GM19463 (cell line): ENCODE measurements at regions not wholly inside any gene's neighbourhood (a gene's known extent, or its start where the extent isn't known, plus 50 kb on each side); places are given as distances from the start of the nearest gene placed in this dataset.
"Not testable (repeated sequence)": the region's sequence is repeated elsewhere in the genome, so short reads cannot be mapped to it uniquely, and the experiment has no call there.

Experiments used
- ATAC-seq: cut with Tn5 transposase; IDR thresholded peaks from one replicate; pipeline ENCODE4 v1.9.1; 2021; ENCODE audit warnings: mild to moderate bottlenecking, moderate library complexity; ENCODE audit not compliant: unreplicated experiment

GRCh38 chr2:212875950-212876349 is 275.5 kb downstream of the IKZF2 start:
- not testable (repeated sequence) for ATAC-seq

GRCh38 chr2:212873256-212873655 is 278.2 kb downstream of the IKZF2 start:
- no peak for ATAC-seq

DNA sequence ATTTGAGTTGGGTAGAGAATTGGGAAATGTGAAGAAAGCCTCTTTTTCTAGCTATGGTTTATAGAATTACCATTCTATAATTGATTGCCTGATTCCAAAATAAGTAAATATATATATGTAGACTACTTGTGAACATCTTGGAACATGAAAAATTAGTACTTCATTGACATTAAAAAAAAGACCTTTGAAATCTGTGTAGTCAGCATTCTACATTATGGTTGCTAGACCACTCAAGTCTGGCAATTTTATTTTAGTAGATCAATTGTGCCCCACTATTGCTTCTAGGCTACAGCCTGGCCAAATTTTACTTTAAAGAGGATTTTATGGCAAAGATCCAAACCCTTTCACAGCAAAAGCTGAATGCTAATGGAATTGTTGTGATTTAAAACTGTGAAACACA is 279.8 kb downstream of the IKZF2 start:
- no peak for ATAC-seq

DNA sequence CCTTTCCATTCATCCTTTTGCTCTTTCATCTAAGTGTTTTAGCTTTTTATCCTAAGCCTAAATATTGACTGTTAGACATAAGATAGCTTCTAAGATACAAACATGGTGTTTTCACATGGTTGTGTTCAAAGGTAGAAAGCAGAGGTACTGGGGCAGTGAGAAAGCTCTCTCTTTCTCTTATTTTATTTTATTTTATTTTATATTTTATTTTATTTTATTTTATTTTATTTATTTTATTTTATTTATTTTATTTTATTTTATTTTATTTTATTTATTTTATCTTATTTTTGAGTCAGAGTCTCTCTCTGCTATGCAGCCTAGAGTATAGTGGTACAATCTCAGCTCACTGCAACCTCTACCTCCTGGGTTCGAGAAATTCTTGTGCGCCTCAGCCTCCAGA is 287.2 kb downstream of the IKZF2 start:
- no peak for ATAC-seq

DNA sequence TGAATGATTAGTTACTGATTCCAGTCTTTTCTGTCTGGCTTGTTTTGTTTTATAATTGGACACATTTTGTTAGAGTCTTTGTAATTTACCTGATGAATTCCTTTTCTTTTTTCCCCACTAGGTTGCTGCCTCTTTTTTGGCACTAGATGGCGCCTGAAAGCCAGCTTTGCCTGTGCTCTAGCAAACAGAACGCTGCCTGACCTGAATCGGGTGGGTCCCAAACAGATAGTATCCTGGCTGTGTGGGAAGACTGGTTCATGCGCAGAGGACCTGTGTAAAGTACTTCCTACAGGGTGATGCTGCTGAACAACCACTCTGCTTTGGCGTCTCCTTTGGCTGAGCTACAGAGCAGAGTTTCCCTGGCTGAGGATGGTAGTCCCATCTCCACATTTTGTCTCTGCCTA is 288.2 kb downstream of the IKZF2 start:
- no peak for ATAC-seq

GRCh38 chr2:212858496-212858895 is 292.9 kb downstream of the IKZF2 start:
- ATAC-seq, result no peak

- no peak for ATAC-seq
Observed at GRCh38 chr2:212854771-212855170, 296.6 kb downstream of the IKZF2 start.

DNA sequence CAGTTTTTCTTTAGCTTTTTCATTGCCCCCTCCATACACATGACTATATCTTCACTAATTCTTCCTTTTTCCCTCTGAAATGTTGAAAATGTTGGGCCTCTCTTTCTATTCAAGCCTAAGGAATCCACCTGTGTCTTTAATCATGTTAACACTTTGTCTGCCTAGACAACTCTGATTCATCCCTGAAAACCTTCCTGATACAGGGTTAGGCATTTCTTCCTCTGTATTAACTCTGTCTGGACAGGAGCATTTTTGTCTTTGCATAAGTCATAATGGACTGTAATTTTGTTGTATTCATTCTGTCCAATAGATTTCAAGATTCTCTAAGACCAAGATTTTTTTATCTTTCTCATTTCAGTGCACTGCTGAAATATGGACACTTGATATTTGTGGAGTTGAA is 297.3 kb downstream of the IKZF2 start:
- no peak for ATAC-seq

- no peak for ATAC-seq
Observed at GRCh38 chr2:212845941-212846340, 305.5 kb downstream of the IKZF2 start.

GRCh38 chr2:212843409-212844199 is 305.0 kb upstream of the ERBB4 start:
- no peak for ATAC-seq

- ATAC-seq, result no peak
Observed at GRCh38 chr2:212842544-212843185, 304.1 kb upstream of the ERBB4 start.

DNA sequence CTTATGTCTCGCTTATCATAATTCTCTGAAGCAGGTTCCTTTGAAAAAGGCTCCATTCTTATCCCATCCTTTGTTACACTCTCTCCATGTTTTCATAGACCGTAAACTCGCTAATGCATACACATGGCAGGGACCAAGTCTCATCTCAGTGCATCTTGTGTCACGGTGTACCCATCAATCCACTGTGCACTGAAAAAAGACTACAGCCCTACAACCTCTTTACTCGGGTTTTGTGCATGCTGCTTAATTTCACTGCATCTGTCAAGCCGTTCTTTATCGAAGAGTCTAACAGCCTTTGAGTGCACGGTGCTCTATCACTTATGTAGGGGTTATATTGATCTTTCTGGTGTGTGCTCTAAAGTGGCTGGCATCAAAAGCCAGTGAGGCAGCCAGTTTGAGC is 302.9 kb upstream of the ERBB4 start:
- ATAC-seq, result no peak

DNA sequence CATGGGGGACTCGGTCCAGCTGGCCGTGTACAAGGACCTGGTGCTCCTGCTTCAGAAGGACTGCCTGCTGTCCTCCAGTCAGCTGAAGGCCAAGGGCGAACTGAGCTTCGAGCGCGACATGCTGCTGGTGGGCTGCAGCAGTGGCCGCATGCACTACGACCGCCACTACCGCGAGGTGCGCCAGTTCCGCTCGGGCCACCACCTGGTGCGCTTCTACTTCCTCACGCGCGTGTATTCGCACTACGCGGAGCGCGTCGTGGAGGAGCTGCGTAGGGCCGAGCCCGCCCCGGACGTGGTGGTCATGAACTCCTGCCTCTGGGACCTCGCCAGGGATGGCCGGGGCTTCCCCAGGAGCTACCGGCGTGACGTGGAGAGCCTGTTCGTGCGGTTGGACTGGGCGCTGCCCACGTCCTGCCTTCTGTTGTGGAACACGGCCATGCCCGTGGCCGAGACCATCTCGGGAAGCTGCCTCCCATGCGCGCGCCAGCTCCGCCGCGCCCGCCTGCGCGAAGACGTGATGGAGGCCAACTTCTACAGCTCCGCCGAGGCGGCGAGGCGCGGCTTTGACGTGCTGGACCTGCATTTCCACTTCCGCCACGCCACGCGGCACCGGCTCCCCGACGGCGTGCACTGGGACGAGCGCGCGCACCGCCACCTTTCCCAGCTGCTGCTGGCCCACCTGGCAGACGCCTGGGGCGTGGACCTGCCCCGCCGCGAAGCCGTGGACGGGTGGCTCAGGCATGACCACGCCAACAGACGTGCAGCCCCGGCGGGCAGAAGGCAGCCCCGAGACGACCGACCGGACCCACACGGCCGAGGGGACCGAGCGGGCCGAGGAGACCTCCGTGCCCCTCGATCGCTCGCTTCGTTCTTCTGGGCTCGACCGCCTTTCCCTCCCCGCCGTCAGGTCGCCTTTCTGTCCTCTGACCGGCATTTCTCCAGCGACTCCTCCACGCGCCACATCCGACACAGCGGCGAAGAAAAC is 293.9 kb upstream of the ERBB4 start:
- ATAC-seq, result no peak

DNA sequence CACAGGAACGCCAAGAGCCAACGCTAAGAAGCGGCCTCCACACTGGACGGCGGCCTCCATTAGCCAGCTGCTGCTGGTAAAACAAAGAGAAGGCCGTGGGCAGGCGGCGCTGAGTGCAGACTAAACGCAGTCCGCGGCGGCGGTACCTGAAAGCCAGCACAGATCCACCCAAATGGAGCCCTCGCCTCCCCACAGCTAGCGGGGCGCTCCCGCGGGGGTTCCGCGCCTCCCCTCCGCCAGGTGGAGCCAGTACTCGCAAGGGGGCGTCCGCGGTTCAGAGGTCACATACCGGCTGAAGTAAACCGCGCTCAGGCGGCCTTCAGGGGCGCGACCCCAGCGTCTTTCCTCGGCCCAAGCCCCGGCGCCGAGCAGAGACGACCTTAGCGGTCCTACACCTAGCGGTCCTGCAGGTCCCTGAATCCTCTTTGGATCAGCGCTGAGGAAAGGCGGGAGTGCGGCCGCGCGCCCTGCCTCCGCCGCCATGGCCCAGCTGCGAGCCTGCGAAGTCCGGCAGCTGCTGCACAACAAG is 293.1 kb upstream of the ERBB4 start:
- no peak for ATAC-seq

DNA sequence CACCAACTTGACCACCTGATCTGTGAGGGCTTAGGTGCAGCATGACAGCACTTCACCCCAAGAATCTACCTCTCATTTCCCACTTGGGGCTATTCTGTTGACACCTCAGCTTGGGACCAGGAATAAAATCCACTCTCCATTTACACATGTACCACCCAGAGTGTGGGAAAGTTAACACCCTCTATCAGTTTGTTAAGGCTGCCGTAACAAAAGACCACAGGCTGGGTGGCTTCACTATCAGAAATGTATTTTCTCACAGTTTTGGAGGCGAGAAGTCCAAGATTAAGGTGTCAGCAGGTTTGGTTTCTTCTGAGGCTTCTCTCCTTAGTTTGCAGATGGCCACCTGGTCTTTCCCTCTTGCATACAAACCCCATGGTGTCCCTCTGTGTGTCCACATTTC is 277.7 kb upstream of the ERBB4 start:
- ATAC-seq, result no peak

GRCh38 chr2:212815453-212815852 is 276.9 kb upstream of the ERBB4 start:
- ATAC-seq, result peak; percentile 54

GRCh38 chr2:212814941-212815340 is 276.3 kb upstream of the ERBB4 start:
- ATAC-seq, result peak; percentile 8

DNA sequence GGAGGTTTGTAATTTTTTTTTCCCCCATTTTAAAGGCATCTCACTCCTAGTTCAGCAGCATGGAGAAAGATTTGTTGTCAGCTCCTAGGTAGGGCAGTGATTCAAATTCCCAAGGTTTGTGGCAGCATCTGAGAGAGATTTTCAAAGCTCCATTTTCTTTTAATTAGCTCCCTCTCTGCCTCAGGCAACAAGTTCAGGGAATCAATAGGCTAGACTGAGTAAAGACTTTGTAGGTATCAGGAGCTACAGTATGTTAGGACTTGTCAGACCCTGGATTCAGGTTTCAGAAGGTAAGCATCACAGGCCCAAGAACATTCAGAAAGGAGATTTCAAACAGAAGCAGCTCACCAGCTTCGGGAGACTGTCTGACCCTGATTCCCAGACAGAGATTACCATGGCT is 273.3 kb upstream of the ERBB4 start:
- no peak for ATAC-seq

GRCh38 chr2:212811036-212811805 is 272.6 kb upstream of the ERBB4 start:
- ATAC-seq, result no peak

- no peak for ATAC-seq
Observed at GRCh38 chr2:212797484-212798205, 259.0 kb upstream of the ERBB4 start.
